ENCODE measurements at regions not wholly inside any gene's neighbourhood (a gene's known extent, or its start where the extent isn't known, plus 50 kb on each side); places are given as distances from the start of the nearest gene placed in this dataset.

GRCh38 chr18:5073026-5073944, 123.8 kb downstream of the AKAIN1 start:
- TF ChIP-seq CTCF (conservative IDR thresholded peaks at IDR 0.05; ENCODE audit: low read depth, low read length), result peak; percentile 57
- no peak for TF ChIP-seq EZH2 (IDR thresholded peaks at IDR 0.05; ENCODE audit: borderline replicate concordance, low read depth, low read length, poor library complexity, severe bottlenecking)
